NCI-H1694 (cell line): ENCODE measurements at regions not wholly inside any gene's neighbourhood (a gene's known extent, or its start where the extent isn't known, plus 50 kb on each side); places are given as distances from the start of the nearest gene placed in this dataset.

Experiments used
- DNase-seq: peaks from one replicate; lab custom pipeline; 2025; lab: John Stamatoyannopoulos, UW

DNA sequence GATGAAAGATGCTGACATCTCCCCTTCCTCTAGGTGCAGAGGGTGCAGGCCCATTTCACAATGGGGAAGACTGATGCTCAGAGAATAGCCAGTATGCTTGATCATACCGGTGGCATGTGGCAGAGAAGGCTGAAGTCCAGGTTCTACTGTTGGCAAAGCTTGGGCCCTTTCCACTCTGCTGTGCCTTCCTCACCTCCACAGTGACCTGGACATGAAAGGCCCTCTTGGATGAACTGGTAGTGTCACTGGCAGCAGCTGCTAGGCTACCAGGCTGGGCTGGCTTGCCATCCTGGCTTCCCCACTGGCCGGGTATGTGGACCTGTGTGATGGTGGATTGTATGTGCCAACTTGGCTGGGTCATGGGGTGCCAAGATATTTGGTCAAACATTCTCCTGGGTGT is 92.0 kb downstream of the GADD45G start:
- no peak for DNase-seq

DNA sequence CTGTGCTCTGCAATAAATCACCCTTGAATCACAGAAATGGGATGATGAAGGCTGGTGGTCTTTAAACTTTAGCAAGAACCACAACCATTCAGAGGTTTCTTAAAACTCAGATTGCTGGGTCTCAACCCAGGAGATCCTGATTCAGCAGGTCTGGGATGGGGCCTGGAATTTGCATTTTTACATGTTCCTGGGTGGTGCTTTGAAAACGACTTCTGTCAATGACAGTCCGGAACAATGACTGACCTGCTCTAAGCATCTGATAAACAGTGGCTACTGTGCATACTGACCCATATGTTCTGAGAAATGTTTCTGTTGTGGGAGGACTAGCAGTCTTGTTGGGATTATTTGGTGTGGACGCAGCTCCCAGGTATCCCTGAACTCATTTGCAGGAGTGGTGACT is 92.7 kb downstream of the GADD45G start:
- no peak for DNase-seq

DNA sequence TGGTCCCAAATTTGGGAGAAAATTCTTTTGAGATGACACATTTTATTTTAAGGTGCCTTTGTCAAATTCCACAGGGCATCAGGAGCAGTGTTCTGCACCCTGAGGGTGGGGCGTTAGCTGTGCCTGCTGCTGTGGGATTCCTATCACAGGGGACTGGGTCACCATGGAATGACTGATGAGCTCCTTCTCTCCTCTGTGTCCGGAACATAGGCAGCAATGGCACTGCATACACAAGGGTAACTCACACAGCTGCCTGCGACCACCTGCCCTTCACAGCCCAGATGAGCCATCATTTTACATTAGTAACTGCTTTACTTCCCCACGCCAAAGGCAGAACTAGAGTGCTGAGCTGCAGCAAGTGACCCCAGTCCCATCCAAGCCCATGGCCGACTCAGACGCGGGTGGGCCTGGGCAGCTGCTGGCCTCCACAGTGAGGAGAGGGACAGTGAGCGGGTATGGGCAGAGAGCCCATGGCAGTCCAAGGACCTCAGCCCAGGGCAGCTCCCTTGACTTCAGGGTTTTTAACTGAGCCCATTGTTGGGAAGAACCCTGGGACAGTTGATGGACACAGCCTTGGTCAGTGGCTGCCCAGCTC is 93.7 kb downstream of the GADD45G start:
- DNase-seq = no peak

DNA sequence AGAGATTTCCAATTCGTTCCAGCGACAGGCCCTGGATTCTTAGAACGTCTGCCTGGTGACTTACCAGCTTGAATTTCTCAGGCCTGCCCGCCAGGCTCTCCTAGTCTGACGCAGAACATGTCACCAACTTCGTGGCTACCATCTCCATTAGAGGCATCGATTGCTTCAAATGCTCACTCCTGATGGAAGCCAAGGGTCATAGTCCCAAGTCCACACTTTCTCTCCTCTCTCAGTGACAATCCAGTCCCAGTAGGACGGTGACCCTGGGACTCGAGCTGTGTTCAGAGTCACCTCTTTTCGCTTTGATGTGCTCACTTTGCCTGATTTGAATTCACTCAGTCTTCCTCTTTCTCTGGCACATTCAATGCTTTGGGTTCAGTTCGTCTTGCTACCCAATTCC is 94.8 kb downstream of the GADD45G start:
- DNase-seq = no peak

DNA sequence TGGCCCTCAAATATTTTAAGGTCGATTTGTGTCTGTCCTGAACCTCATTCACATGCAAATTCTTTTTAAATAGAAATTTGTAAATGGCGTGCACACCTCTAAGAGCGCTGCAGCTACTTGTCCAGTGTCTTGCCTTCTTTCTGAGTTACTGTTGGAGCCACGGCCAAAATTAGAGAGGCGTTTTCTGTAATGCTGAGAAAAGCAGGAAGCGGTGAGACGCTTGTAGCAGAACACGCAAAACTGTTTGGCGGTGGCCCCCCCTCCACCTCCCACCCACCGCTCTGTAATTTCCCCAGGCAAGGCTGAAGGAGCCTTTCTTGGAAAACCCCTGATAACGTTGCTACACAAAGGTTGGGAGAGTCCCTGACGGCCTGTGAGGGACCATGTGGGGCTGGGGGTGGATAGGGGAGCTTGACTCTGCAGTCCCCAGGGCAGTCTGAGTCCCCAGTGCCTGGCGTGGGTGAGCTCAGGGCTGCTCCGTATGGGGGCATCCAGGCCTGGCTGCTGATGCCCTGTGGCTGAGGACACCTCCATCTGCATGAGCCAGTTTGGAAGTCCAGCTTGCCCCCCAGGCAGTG is 96.5 kb downstream of the GADD45G start:
- no peak for DNase-seq

DNA sequence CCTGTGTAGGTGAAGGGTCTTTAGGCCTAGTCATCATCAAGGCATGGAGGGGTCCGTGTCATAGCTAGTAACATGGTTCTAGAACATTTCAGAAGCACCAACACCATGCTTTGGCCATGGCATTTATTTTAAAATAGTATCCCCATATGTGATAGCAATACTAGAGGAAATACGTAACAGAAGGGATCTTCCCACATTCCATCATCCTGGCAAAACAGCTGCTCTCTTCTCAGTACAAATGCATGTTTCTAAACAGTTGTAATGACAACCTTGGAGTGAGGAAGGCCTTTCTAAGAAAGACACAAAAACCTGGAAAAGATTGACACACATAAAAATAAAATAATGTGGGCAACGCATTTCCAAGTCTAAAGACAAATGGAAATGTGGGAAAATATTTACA is 97.6 kb downstream of the GADD45G start:
- no peak for DNase-seq

DNA sequence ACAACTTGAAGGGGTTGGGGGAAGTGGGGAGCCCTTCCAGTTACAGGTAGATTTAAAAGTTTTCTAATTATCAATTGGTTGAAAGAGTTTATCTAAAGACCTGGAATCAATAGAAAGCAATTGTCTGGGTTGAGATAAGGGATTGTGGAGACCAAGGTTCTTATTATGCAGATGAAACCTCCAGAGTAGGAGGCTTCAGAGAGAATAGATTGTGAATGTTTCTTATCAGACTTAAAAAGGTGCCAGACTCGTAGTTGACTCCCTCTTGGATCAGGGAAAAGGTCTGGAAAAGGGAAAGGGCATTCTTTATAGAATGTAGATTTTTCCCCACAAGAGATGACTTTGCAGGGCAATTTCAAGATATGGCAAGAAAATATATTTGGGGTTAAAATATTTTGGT is 100.8 kb downstream of the GADD45G start:
- DNase-seq = no peak

DNA sequence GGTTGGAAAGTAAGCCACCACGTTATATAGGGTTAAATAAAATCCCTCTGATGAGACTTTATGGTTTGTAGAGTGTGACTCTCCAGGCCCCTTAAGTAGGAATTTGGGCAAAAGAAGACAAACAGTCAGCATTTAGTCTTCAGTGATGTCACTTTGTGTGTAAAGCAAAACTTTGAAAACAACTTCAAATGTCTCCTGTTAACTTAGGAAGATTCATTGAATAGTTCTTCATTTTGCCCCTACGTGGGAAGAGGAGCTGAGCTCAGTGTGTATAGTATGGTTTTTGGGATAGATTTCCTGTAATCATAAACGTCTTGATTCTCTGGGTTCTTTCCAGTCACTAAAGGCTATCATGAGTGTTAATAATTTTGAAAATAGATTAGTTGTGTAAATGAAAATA is 101.3 kb downstream of the GADD45G start:
- DNase-seq = no peak

DNA sequence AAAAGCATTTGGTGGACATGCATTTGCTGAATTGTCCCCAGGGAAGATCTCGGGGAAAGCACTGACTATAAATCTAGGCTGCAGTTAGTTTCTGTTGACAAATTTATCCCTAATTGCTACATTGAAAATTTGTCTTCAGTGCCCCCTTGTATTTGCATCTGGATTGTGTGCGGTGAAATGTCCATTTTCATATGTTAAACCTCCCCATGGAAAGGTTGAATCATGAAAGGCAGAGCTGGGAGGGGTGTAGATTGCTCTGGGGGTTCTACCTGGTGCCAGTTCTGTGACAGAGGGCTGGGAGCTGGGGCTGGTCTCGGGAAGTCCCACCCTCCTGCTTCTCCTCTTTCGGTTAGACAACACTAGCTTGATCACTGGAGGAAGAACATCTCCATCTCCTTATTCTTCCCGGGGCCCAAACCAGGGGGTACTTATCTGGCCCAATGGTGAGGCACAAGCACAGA is 101.9 kb downstream of the GADD45G start:
- no peak for DNase-seq

DNA sequence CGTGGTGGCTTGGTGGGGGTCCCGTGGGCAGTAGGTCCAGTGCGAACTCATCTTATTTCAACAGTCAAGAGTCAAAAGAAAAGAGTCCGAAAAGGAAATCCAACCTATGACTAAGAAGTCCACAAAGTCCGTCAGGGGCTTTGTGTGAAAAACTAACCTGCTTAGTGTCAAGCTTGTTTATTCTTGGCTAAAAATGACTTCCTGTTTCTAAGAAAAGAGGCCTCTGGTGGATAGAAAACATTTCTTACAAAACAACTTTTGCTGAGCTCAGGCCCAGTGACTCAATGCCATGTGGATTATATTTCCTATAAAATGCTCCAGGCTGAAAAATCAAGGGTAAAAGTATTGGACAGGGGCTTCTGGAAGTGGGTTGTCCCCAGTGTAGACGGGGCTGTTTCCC is 105.9 kb downstream of the GADD45G start:
- DNase-seq = no peak

DNA sequence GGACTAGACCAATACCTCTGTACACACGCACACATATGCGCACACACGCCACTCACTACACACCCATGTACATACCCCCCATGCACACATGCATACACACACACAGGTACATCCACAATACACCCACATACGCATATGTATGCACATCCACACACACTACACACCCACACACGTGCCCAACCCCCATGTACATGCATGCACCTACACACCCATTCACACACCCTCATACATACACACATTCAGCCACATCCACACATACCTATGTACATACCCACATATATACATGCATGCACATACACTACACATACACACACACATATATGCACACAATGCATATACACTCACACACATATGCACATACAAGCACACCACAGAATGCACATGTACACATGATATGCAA is 107.1 kb downstream of the GADD45G start:
- no peak for DNase-seq

DNA sequence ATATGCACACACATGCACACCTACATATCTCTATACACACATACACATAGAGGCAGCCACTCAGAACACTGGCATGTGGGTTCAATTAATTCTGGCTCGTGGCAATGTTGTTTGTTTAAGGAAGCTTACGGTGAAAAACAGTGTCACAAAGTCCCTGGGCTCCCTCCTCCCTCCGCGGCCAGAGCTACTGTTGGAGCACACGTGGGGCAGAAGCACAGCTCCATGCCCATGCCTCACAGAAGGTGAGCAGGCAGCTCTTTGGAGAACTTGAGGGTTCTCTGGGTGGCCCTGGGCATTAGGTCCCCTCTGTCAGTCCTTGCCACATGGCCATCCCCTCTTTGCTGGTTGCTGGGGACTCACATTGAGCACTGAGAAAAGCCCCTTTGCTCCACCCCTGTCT is 107.5 kb downstream of the GADD45G start:
- DNase-seq = no peak

DNA sequence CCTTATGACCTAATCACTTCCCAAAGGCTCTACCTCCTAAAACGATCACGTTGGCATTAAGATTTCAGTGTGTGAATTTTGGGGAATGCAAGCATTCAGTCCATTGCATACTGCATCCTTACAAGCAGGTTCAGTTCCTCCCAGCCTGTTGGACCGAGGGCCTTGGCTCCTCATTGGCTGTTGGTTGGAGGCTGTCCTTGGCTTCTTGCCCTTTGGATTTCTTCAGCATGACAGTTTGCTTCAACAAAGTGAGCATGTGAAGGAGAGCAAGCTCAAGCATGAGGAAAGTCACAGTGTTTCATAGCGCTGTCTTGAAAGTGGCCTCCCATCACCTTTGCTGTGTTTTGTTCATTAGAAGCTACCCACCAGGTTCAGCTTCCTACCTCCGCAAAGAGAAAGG is 109.5 kb downstream of the GADD45G start:
- DNase-seq = no peak

DNA sequence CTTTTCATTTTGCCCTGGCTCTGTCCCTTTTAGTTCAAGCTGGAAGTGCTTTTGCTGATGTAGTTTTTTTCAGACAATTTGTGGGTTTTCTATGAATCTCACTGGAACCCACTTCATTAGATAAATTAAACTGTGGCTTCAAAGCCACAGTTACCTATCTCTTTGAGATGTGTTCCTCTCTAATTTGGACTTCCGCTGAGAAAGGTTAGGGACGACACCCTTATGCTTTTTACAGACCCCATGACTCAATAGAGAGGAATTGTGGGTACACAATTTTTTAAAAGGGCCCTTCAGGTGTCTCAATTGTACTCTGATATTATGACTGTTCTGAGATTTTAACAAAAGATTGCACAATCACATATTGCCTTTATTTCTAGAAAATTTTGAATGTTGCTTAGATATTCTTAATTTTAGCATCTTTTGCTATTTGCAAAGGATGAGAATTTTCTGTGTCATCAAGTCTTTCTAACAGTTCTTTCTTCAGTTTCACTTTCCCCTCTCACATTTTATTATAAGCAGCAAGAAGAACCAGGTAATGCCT is 110.6 kb downstream of the GADD45G start:
- DNase-seq = no peak

DNA sequence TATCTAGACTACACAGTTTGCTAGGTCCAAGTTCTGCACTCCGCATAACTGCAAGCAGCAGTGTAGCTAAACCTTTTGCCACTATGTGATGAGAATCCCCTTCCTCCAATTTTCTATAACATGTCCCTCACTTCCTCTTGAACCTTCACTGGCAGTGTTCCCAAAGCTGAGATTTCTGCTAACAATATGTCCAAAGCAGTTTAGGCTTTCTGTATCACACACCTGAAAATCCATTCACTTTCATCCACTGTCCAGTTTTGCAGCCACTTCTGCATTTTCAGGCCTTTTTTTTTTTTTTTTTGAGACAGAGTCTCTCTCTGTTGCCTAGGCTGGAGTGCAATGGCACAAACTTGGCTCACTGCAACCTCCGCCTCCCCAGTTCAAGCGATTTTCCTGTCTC is 111.1 kb downstream of the GADD45G start:
- DNase-seq = no peak

DNA sequence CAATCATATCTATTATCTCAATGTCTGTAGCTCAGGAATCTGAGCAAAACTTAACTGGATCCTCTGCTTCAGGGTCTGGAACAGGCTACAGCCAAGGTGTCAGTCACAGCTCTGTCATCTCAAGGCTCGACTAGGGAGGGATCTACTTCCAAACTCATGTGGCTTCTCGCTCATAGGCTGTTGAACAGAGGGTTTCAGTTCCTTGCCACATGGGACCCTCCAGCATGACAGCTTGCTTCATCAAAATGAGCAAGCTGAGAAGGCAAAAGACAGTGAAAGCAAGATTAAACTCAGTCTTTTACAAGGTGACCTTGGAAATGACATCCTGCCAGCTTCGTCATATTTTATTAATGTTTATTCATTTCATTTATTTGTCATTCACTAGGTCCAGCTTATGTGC is 111.7 kb downstream of the GADD45G start:
- no peak for DNase-seq

DNA sequence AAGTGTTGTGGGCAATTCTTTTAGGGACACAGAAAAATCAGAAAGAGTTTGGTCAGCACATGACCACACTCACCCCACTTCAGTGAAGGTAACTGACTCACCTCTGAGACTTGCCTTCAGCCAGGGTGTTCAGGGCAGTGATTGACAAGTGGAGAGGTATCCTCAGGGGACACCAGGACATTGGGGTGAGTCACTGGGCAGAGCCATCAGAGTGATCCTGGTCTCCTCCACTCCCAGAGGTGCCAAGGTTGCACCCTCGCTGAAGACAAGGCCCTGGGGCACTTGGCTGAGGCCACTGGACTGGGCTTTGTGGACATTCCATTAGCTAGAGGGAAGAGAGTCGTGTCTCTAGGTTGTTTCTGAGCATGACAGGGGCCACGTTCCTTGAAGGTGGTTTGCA is 113.4 kb downstream of the GADD45G start:
- no peak for DNase-seq

DNA sequence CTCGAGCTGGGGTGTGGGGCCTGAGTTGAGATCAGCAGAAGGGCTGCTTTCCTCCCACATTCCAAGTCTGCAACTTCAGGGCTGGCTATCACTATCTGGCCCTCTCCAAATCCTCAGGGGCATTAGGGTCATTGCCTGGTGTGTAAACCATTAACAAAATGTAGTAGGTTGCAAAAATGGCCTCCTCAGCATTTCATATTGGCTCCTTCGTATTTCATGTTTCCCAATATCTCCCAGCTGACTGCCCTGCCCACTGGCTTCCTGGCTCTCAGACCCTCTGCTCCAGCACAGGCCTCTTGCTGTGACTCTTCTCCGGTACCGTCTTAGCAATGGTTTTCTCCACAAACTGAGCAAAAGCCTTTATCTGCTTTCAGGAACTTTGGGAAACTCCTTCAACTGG is 113.8 kb downstream of the GADD45G start:
- DNase-seq = no peak

DNA sequence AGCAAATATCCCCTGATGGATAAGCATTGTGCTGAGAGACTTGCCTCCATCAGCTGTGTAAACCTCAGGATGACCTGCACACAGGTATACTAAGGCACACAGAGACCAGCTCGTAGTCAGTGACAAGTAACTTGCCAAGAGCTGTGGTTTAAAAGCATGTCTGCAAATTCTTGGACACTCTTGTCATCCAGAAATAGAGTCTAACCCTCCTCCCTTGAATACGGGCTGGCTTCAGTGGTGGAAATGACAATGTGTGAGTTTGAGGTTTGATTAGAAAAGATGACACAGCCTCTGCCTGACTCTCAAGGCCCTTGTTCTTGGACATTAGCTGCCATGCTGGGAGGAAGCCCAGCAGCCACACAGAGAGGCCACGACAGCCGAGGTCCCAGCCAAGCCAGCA is 114.4 kb downstream of the GADD45G start:
- no peak for DNase-seq

DNA sequence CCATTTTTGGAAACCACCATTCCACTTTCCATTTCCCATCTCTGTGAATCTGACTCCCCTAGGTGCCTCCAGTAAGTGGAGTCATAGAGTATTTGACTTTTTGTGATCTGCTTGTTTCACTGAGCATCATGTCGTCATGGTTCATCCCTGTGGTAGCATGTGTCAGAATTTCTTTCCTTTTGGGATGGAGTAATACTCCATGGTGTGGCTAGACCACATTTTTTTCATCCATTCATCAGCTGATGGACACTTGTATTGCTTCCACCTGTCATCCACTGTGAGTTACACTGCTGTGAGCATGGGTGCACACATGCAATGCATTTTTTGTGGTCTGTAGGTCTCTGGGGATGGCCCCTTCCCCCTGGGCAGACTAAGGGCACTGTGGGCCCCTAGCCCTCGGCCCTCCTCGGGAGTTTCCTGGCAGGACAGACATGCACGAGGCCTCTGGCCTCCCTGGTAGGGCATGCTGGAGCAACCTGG is 115.9 kb downstream of the GADD45G start:
- DNase-seq = no peak

DNA sequence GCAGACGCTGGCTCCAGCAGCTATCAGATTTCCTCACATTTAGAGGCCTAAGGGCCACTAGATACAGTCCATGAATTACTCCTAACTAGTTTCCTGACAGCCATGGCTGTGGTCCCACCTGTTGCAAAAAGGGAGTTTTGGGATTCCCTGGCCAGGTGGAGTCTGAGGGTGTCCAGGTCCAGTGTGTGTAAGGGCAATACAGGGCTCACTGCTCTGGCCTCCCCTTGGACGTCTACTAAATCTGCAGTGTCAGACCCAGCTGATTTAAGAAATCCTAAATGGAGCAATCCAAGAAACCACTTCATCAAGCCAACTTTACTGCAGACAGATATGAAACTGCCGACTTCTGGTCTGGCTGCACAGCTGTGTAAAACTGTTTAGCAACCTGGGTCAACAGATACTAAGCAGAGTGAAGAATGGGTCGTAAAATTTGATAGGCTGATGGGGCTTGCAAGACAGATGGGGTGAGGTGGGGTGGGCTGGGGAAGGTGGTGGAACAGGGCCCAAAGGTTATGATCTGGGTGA is 116.4 kb downstream of the GADD45G start:
- no peak for DNase-seq

DNA sequence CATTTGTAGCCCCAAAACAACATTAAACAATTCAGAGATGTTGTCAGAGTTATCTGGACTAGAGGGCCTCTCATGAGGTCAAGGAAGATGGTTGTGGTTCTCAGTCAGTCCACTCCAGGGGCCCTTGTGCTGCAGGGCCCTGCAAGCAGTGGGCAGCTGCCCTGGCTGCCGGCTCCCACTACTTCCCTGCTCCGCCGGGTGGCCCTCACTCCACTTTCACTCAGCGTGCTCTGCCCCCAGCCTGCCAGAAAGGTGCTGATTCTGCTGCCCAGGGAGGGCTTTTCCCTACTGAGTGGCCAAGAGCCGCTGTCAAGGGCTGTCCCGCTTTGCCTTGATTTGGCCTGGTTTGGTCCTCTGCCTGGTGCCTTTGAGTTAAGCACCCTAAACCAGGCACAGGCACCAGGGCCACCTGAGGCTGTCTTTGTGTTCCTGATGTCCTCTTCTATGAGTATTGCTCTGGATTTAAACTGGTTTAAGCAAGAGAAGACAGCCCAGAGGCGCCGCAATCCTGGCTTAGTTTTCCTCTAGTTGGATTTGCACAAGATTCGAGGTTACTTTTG is 117.2 kb downstream of the GADD45G start:
- no peak for DNase-seq

DNA sequence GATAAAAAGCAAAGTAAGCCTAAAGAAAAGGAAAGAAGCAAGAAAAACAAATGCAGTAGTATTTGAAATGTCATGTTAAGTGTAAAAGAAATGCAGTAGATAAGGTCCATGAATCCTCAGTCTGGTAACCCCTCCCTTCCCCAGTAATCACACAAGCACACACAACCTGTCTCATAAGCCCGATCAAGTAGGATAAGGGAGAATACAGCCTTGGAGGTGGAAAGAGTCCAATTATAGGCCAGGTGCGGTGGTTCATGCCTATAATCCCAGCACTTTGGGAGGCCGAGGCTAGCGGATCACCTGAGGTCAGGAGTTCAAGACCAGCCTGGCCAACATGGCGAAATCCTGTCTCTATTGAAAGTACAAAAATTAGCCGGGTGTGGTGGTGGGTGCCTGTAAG is 117.9 kb downstream of the GADD45G start:
- no peak for DNase-seq
